Hematopoietic multipotent progenitor cell (in vitro differentiated cells): ENCODE measurements at regions not wholly inside any gene's neighbourhood (a gene's known extent, or its start where the extent isn't known, plus 50 kb on each side); places are given as distances from the start of the nearest gene placed in this dataset.

ENCODE experiments used
- DNase-seq, 3 donors: peaks; one replicate each; pipeline ENCODE4 v3.0.0-alpha.2; 2011 to 2015; ENCODE audit warnings: low read depth in 2 of 3, low spot score in 2 of 3

DNA sequence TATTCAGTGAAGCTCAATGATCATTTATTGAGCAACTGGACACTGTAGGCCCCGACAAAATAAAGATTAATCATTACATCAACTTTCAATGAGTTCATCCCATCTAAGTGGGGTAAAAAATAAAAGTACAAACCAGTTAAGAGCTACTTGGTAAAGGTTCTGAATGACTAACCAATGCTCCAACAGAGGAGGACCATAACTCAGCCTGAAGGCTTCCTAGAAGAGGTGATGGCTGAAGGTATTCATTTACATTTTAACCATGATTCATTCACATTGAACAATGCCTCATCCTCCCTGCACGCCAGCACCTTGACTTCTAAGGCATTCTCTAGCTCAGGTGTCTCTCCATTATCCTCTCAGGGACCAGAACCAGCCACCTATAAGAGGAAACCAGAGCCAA lies 201.4 kb downstream of the ZNF462 start:
- DNase-seq = no peak

DNA sequence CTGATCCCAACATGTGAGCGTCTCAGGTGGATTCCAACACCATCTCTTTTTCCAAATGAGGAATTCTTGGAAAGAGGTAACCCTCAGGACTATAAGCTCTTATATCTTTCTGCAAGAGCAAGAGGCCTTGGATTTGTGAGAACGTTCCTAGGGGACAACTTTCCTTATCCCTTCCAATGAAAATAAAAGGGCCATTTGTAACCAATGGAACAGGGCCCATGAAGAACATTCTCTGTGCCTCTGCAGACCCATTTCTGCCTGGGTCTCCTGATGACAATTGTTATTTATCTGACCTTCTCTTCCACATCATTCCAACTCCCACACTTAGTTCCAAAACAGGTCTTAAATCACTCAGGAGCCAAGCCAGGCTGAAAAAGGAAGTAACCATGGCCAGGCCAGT lies 202.6 kb downstream of the ZNF462 start:
- no peak for DNase-seq

GRCh38 chr9:107067739-107068416 lies 204.9 kb downstream of the ZNF462 start:
- no peak for DNase-seq

DNA sequence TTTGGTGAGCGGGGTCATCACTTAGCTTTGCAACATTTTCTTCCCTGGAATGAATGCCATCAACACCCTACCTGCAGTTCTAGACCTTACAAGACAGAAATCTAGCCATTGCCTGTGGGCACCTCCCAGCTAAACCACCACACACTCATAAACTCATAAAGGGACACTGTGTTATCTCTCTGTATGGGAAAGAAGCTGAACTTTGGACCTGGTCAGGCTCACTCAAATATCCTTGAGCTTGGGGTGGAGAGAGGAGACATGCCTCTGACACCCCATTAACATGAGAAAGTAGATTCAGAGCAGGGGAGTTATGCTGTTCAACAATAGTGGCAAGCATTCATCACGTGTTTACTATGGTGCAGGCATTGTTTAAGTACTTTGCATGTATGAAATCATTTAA lies 205.6 kb downstream of the ZNF462 start:
- DNase-seq = no peak

- DNase-seq = no peak
Observed at GRCh38 chr9:107070586-107070985, 207.6 kb downstream of the ZNF462 start.

DNA sequence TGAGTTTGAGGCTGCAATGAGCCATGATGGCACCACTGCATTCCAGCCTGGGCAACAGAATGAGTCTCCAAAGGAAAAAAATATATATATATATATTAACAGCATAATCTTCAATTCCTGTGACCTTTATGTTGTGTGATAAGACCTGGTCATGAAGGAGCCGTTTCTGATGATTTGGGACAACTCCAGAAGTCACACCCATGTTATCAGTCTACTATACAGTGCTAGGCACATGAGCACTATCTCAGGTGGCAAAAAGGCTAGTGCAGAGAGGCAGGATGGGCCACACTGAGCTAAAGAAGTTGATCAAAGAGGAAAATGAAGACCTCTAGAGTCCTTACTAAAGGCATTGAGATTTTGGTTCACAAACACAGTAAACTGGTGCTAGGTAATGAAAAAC lies 205.0 kb upstream of the RAD23B start:
- DNase-seq = no peak

DNA sequence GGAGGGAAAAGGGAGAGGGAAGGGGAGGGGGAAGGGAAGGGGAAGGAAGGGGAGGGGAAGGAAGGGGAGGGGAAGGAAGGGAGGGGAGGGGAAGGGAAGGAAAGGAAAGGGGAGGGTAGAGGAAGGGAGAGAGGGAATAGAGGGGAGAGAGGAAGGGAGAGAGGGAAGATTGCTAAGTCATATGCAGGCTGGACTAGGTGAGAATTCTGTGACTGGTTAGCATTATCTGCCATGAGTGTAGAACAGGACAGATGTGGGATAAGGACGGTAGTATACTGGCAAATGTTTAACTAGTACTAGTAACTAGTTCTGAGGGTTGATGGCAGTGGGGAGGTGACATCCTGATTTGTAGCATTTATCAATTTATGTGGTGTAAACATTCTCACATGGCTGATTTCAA lies 203.5 kb upstream of the RAD23B start:
- DNase-seq = no peak

DNA sequence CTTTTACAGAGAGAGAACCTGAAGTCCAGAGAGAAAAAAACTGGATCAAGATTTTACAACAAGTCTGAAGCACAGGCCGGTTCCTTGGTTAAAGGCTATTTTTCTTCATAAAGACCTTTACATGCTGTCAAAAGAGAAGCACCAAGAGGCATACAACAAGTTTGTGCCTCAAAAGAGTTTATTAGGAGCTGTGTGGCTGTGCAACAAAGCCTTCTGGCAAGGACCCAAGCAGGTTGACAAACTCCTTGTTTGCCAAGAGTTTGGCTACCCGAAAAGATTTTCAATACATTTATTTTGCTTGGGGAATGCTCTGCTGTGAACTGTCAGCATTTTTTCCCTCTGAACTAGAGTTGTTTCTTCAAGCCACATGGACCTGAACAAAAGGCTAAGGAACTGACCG lies 202.9 kb upstream of the RAD23B start:
- DNase-seq = no peak

GRCh38 chr9:107086460-107086859 lies 196.6 kb upstream of the RAD23B start:
- DNase-seq = no peak

- DNase-seq = no peak
Observed at GRCh38 chr9:107087222-107087621, 195.9 kb upstream of the RAD23B start.

DNA sequence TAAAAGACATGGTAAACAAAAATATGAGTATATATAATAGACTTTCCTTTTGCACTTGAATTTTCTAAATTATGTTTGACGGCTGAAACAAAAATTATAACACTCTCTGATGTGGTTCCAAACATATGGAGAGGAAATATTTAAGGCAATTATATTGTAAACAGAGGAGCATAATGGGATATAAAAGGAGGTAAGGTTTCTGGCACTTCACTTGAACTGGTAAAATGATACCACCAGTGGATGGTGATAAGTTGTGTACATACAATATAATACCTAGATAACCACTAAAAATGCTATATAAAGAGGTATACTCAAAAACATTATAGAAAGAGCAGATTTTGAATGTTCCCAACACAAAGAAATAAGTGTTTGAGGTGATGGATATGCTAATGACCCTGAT lies 192.9 kb upstream of the RAD23B start:
- DNase-seq = no peak

DNA sequence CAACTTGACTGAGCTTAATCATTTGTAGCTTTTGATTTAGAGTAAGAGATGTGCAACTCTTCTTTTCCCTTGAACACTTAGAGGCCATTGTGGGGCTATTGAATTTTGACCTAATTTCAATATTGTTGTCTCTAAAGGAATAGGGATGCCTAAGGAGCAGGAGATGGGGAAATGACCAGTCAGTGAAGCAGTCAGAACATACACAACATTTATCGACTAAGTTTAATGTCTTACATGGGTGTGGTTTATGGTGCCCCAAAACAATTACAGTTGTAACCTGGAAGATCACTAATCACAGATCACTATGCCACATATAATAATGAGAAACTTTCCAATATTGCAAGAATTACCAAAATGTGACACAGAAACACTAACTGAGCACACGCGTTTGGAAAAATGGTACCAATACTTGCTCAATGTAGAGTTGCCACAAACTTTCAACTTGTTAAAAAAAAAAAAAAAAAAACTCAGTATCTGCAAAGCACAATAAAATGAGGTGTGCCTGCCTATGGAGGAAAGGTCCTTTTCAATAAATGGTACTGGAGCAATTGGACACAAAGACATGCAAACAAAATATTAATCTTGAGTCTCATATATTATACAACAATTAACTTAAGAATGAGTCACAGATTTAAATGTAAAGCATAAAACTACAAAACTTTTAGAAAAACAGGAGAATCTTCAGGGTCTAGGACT lies 189.6 kb upstream of the RAD23B start:
- DNase-seq = no peak

DNA sequence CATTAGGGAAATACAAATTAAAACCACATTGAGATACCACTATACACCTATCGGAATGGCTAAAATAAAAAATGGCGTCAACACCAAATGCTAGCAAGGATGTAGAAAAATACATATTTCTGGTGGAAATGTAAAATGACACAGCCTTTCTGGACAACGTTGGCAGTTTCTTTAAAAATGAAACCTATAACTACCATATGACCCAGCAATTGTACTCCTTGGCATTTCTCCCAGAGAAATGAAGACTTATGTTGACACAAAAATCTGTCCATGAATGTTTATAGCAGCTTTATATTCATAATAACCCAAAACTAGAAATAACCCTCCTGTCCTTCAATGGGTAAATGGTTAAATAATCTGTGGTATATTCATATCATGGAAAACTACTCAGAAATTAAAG lies 188.7 kb upstream of the RAD23B start:
- DNase-seq = no peak

GRCh38 chr9:107100591-107100990 lies 182.5 kb upstream of the RAD23B start:
- no peak for DNase-seq

DNA sequence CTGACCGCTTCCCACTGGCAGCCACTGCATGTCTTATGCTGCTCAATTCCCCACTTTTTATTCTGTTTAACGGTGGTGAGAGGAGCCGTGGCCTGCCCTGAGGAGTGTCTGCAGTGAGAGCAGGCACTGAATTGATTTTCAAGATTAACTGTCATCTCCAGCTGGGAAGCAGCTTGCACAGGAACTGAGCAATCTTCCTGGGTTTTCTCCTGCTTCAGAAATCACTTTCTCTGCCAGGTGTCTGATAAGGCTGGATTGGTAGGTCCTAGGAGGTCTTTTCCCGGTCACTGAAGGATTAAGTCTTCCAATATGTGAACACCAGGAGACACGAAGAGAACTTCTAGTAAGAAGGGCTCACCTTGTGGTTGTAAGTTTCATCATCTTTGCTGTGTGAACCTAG lies 181.1 kb upstream of the RAD23B start:
- no peak for DNase-seq

DNA sequence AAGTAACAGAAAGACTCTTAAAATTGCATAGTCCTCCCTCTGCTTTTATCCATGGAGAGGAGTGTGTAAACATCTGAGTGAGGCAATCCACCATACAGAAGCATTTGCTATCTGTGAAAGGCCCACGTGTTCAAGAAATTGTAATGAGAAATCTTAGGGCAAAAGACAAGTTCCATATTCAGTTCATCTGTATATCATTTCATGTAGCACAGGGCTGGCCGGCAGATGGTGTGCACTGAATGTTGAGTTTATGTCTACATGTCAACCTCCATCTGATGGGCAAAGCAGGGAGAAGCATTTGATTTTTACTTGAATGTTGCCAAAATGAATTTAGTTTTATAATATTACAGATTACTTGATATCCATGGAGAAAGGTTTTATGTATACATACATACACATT lies 179.5 kb upstream of the RAD23B start:
- no peak for DNase-seq

GRCh38 chr9:107105784-107106183 lies 177.3 kb upstream of the RAD23B start:
- no peak for DNase-seq

GRCh38 chr9:107106416-107106815 lies 176.7 kb upstream of the RAD23B start:
- DNase-seq = no peak

- DNase-seq = no peak
Observed at GRCh38 chr9:107108342-107109130, 174.5 kb upstream of the RAD23B start.

GRCh38 chr9:107109324-107109723 lies 173.8 kb upstream of the RAD23B start:
- DNase-seq = no peak

- DNase-seq = no peak
Observed at GRCh38 chr9:107110153-107110552, 172.9 kb upstream of the RAD23B start.

- DNase-seq = no peak
Observed at GRCh38 chr9:107112707-107113243, 170.3 kb upstream of the RAD23B start.
